ENCODE measurements at regions not wholly inside any gene's neighbourhood (a gene's known extent, or its start where the extent isn't known, plus 50 kb on each side); places are given as distances from the start of the nearest gene placed in this dataset.

GRCh38 chr15:92781925-92782453, 118.1 kb upstream of the CHD2 start (continued):
- no peak for TF ChIP-seq DPF2 (CRISPR knock-in tag; IDR thresholded peaks at IDR 0.05; ENCODE audit: borderline replicate concordance, low read depth)
- TF ChIP-seq PRDM10 (CRISPR knock-in tag; IDR thresholded peaks at IDR 0.05; ENCODE audit: low read depth) = no peak
- TF ChIP-seq ZNF407 (CRISPR knock-in tag; IDR thresholded peaks at IDR 0.05; ENCODE audit: not compliant biosample characterization) = no peak
- TF ChIP-seq ZNF550 (CRISPR knock-in tag; IDR thresholded peaks at IDR 0.05; ENCODE audit: borderline replicate concordance) = no peak
- no peak for TF ChIP-seq HOXD1 (CRISPR knock-in tag; IDR thresholded peaks at IDR 0.05)
